Activated naive CD4-positive, alpha-beta T cell treated with anti-CD3 and anti-CD28 coated beads, Interleukin-2, amount 50 U/mL, for 72 hours (primary cell): ENCODE measurements at regions not wholly inside any gene's neighbourhood (a gene's known extent, or its start where the extent isn't known, plus 50 kb on each side); places are given as distances from the start of the nearest gene placed in this dataset.
A peak's percentile ranks its signal among the peaks of the same experiment; 100 is the strongest.

Source experiments
- ATAC-seq, 2 donors: fragments of 150-1000 bp; cut with Tn5 transposase; 2 replicates each; pipeline ENCODE4 v1.10.0; 2021; ENCODE audit warnings: mild to moderate bottlenecking in 2 of 2, moderate library complexity in 2 of 2
- DNase-seq, 2 donors: peaks; one replicate each; pipeline ENCODE4 v3.0.0; 2021 to 2022; ENCODE audit warnings: low spot score in 2 of 2
- H3K27ac Mint-ChIP-seq, 2 donors: one replicate each; pipeline ENCODE4 v1.8.0; 2022; ENCODE audit warnings: mild to moderate bottlenecking in 2 of 2, mixed read lengths in 2 of 2
- H3K36me3 Mint-ChIP-seq, 2 donors: one replicate each; pipeline ENCODE4 v1.8.0; 2022; ENCODE audit warnings: mixed read lengths in 2 of 2
- H3K9me3 Mint-ChIP-seq, 2 donors: one replicate each; pipeline ENCODE4 v1.8.0; 2022; ENCODE audit warnings: mixed read lengths in 2 of 2

- ATAC-seq (no peak), DNase-seq (no peak)
- H3K9me3 Mint-ChIP-seq, result peaks cover 7 to 13% of the 10 kb centered on the region in 2 donors
- H3K36me3 Mint-ChIP-seq, result peaks cover 0 to 7% of the 10 kb centered on the region in 2 donors
- H3K27ac Mint-ChIP-seq, result no peak overlapping the region
These were observed 658.2 kb downstream of the HACE1 start for GRCh38 chr6:104201557-104201956.

GRCh38 chr6:104187616-104188015 lies 672.1 kb downstream of the HACE1 start:
- DNase-seq (no peak), ATAC-seq (no peak)
- H3K36me3 Mint-ChIP-seq, result peaks cover 0 to 6% of the 10 kb centered on the region in 2 donors
- H3K9me3 Mint-ChIP-seq, result peaks cover 8 to 13% of the 10 kb centered on the region in 2 donors
- H3K27ac Mint-ChIP-seq, result no peak overlapping the region

DNA sequence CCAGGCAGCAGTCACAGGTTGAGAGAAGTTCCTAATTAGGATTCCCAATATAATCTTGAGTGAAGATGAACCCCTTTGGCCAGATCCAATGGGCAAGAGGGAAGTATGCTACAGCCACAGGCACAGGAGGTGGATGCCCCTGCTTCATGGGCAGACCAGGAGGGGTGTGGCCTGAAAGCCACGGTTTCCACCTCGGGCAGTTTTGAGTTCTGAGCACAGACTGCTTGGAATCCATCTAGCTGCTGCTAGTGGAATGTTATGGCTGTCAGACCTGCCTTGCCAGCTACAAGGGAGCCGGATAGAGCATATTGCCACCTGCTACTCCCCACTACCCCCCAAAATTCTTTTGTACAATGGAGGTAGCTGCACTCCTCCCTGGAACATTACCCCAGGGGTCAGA lies 672.9 kb downstream of the HACE1 start:
- Mint-ChIP-seq H3K36me3 (peaks cover 0 to 6% of the 10 kb centered on the region in 2 donors), H3K27ac (no peak overlapping the region), H3K9me3 (peaks cover 4 to 5% of the 10 kb centered on the region in 2 donors)
- DNase-seq (no peak), ATAC-seq (no peak)

DNA sequence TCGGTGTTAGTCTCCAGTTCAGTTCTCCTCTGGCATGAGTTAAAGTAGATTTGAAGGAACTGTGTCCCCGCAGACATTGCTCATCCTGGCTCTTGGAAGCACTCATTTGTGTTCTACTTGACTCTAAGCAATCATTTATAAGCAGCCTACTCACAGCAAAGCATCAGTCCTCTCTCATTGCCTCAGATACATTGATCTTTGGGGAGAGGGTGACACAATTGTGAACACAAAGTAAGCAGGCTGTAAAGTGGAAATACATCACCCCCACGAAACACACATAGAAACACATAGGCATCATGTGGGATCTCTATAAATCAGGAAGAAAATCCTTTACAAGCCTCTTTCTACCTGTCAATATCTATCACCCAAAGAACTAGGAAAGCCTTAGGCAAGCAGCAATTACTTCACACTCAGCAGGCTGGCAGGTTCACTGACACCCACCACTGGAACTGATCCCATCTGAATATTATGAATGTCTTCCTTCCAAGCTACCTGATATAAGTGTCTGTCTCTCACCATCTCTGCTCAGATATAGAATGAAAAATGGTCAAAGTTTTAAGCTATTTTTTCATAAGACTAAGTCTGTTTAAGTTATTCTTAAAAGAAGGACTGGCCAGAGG lies 675.8 kb downstream of the HACE1 start:
- no peaks in the 10 kb centered on the region for H3K36me3 Mint-ChIP-seq

DNA sequence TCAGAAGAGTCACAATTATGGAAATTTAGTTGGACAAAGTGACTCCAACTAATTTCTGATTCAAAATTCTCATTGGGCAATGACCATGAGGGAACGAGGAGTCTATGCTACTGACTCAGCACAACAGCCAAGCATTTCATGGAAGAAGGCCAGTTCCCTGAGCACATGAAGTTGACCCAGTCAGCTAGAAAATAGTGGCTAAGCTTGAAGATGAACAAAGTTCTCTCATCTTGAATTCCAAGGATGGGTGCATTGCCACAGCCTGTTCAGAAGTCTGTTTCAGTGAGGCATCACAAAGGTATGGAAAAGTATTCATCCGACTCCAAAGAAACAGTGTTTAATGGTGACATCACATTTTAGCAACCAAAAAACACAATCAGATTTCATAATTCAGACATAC lies 676.9 kb downstream of the HACE1 start:
- peaks cover 5 to 7% of the 10 kb centered on the region in 2 donors for H3K9me3 Mint-ChIP-seq
- DNase-seq, result no peak
- H3K27ac Mint-ChIP-seq, result no peak overlapping the region
- no peak for ATAC-seq
- H3K36me3 Mint-ChIP-seq, result no peaks in the 10 kb centered on the region

More for the DNA sequence above, 675.8 kb downstream of the HACE1 start:
- no peak overlapping the region for H3K27ac Mint-ChIP-seq
- H3K9me3 Mint-ChIP-seq, result peaks cover 3 to 7% of the 10 kb centered on the region in 2 donors
- ATAC-seq (no peak), DNase-seq (no peak)

DNA sequence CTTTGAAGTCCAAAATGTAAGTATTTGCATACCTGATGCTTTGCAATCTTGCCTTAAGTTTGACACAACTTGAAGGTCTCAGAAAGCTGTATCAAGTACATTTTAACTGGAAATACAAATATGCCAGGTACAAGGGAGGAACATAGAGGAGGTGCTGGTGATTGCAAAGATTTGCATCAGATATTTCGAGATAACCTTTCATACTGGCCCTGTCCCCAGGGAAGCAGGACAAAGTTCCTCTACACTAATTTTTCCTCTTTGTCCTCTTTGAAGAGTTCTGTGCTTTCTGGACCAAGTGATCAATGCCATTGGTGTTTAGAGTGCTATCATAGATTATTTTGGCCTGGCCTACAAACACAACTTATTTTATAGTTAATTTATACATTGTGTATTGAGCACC lies 686.1 kb downstream of the HACE1 start:
- H3K36me3 Mint-ChIP-seq, result no peaks in the 10 kb centered on the region
- no peaks in the 10 kb centered on the region for H3K9me3 Mint-ChIP-seq
- H3K27ac Mint-ChIP-seq, result no peak overlapping the region
- ATAC-seq (no peak), DNase-seq (no peak)

DNA sequence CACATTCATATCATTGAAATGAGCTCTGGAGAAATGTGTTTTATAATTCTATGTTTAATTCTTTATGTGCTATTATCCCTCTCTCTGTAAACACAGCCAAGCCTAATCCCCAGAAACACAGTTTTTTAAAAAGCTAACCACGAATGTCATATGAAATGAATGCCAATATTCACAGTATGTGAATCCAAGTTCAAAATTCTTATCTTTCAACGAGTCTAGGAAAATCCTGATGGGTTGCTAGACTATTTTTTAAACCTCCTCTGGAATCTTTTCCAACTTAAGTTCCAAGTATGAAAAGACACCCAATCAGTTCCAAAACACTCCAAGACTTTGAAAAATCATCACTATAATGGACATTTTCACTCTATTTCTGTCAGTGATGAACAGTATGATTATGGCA lies 689.3 kb downstream of the HACE1 start:
- ATAC-seq (no peak), DNase-seq (no peak)
- Mint-ChIP-seq H3K27ac (no peak overlapping the region), H3K36me3 (no peaks in the 10 kb centered on the region), H3K9me3 (peaks cover 6 to 12% of the 10 kb centered on the region in 2 donors)

- H3K9me3 Mint-ChIP-seq, result peaks cover 16 to 24% of the 10 kb centered on the region in 2 donors
- ATAC-seq (no peak), DNase-seq (no peak)
- H3K36me3 Mint-ChIP-seq, result no peaks in the 10 kb centered on the region
- H3K27ac Mint-ChIP-seq, result no peak overlapping the region
These were observed 693.6 kb downstream of the HACE1 start for GRCh38 chr6:104166055-104166668.

DNA sequence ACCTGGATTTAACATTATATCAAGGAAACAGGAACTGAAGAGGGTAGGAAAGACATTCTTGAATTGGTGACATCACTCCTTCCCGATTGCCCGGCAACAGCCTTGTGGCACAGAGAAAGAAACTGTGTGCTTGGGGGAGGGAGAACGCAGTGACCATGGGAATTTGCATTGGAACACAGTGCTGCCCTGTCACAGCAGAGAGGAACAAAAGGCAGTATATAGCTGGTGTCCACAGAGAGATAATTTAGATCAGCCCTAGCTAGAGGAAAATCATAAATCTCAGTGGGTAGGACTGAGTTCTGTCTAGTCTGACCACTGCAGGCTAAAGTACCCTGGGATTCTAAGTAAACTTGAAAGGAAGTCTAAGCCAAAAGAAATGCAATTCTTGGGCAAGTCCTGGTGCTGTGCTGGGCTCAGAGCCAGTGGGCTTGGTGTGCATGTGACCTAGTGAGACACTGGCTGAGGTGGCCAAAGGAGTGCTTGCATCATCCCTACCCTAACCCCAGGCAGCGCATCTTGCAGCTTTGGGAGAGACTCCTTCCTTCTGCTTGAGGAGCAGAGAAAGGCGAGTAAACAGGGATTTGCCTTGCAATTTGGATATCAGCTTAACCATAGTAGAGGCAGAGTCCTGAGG lies 697.6 kb downstream of the HACE1 start:
- Mint-ChIP-seq H3K9me3 (peaks cover 19 to 24% of the 10 kb centered on the region in 2 donors), H3K27ac (peak overlapping the region in 1 of 2 donors; percentile 67), H3K36me3 (no peaks in the 10 kb centered on the region)
- no peak for DNase-seq
- no peak for ATAC-seq

GRCh38 chr6:104159045-104159618 lies 700.6 kb downstream of the HACE1 start:
- Mint-ChIP-seq H3K27ac (no peak overlapping the region), H3K9me3 (peaks cover 10 to 11% of the 10 kb centered on the region in 2 donors), H3K36me3 (no peaks in the 10 kb centered on the region)
- ATAC-seq (no peak), DNase-seq (no peak)

- no peak for DNase-seq
- ATAC-seq, result no peak
- Mint-ChIP-seq H3K9me3 (peaks cover 0 to 20% of the 10 kb centered on the region in 2 donors), H3K27ac (no peak overlapping the region), H3K36me3 (no peaks in the 10 kb centered on the region)
These were observed 716.0 kb downstream of the HACE1 start for GRCh38 chr6:104143757-104144156.

DNA sequence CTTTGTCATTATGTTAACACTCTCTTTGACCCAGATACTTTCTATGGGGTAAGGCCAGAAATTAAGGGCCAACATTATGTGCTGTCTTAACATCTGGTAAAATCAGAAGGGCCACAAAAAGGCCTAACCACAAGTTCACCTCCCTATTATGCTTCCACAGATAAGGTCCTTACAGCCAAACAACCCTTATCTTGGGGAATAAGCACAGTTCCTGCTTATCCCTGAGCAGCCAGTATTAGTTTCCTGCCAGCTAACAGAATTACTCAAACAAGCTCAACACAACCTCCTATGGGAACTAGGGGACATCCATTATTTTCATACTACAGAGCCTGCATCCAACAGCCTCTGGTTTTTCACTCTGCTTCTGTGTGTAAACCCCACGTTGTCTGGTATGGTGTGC lies 724.8 kb downstream of the HACE1 start:
- DNase-seq (no peak), ATAC-seq (no peak)
- Mint-ChIP-seq H3K27ac (no peak overlapping the region), H3K9me3 (peaks cover 0 to 15% of the 10 kb centered on the region in 2 donors), H3K36me3 (no peaks in the 10 kb centered on the region)

GRCh38 chr6:104130343-104130742 lies 729.4 kb downstream of the HACE1 start:
- DNase-seq (no peak), ATAC-seq (no peak)
- no peaks in the 10 kb centered on the region for H3K36me3 Mint-ChIP-seq
- H3K27ac Mint-ChIP-seq, result no peak overlapping the region
- no peaks in the 10 kb centered on the region for H3K9me3 Mint-ChIP-seq

GRCh38 chr6:104126315-104127005 lies 733.3 kb downstream of the HACE1 start:
- Mint-ChIP-seq H3K27ac (no peak overlapping the region), H3K9me3 (peaks cover 10 to 11% of the 10 kb centered on the region in 2 donors), H3K36me3 (no peaks in the 10 kb centered on the region)
- no peak for DNase-seq
- no peak for ATAC-seq

DNA sequence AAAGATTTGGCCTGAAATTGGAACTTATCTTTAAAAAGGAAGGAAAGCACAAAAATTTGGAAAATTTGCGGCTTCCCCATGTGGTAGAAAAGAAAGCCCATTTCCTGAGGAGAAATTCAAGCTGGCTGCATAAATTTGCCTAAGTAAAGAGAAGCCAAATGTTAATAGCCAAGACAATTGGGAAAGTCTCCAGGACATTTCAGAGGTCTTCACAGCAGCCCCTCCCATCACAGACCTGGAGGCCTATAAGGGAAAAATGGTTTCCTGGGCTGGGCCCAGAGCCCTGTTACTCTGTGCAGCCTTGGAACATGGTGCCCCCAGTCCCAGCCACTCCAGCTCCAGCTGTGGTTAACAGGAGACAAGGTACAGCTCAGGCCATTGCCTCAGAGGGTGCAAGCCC lies 736.5 kb downstream of the HACE1 start:
- DNase-seq (no peak), ATAC-seq (no peak)
- peaks cover 15 to 17% of the 10 kb centered on the region in 2 donors for H3K9me3 Mint-ChIP-seq
- H3K27ac Mint-ChIP-seq, result no peak overlapping the region
- no peaks in the 10 kb centered on the region for H3K36me3 Mint-ChIP-seq

- Mint-ChIP-seq H3K27ac (no peak overlapping the region), H3K36me3 (no peaks in the 10 kb centered on the region)
These were observed 741.4 kb downstream of the HACE1 start for GRCh38 chr6:104118274-104118673.

DNA sequence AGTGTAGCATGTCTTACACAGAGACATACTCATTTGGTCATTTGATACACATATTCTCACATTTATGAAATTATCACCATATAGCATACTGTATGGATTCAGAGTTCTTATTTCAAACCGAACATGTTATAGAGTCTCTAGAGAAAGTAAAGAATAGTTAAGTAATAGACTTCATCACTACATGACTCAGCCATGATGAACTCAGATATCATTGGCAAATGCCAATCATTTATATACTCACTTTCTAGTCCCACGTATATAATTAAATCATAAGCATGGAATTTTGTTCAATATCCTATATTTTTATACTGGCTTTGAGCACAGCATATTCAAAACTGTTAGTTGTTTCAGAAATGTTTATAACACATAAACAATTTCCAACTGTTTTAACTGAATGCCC lies 749.9 kb downstream of the HACE1 start:
- no peaks in the 10 kb centered on the region for H3K36me3 Mint-ChIP-seq

More at GRCh38 chr6:104118274-104118673, 741.4 kb downstream of the HACE1 start:
- H3K9me3 Mint-ChIP-seq, result peaks cover 15 to 17% of the 10 kb centered on the region in 2 donors
- ATAC-seq, result no peak
- no peak for DNase-seq

More for the DNA sequence above, 749.9 kb downstream of the HACE1 start:
- Mint-ChIP-seq H3K27ac (no peak overlapping the region), H3K9me3 (peaks cover 5 to 6% of the 10 kb centered on the region in 2 donors)
- ATAC-seq, result no peak
- DNase-seq, result no peak
